Liver (tissue), 3 donors: ENCODE measurements at regions not wholly inside any gene's neighbourhood (a gene's known extent, or its start where the extent isn't known, plus 50 kb on each side); places are given as distances from the start of the nearest gene placed in this dataset.

Source experiments
- CTCF ChIP-seq: fragments of 150-350 bp; IDR thresholded peaks from 2 replicates; pipeline ENCODE4 v1.5.1; 2017; ENCODE audit warnings: improper control_type of control experiment, low read depth, low read length; ENCODE audit not compliant: missing input control
- TAF1 ChIP-seq: conservative IDR thresholded peaks from 2 replicates; pipeline ENCODE4 v1.6.1; 2016; ENCODE audit warnings: antibody characterized with exemption, mild to moderate bottlenecking
- donor health status: healthy.
- donor health status: healthy.

DNA sequence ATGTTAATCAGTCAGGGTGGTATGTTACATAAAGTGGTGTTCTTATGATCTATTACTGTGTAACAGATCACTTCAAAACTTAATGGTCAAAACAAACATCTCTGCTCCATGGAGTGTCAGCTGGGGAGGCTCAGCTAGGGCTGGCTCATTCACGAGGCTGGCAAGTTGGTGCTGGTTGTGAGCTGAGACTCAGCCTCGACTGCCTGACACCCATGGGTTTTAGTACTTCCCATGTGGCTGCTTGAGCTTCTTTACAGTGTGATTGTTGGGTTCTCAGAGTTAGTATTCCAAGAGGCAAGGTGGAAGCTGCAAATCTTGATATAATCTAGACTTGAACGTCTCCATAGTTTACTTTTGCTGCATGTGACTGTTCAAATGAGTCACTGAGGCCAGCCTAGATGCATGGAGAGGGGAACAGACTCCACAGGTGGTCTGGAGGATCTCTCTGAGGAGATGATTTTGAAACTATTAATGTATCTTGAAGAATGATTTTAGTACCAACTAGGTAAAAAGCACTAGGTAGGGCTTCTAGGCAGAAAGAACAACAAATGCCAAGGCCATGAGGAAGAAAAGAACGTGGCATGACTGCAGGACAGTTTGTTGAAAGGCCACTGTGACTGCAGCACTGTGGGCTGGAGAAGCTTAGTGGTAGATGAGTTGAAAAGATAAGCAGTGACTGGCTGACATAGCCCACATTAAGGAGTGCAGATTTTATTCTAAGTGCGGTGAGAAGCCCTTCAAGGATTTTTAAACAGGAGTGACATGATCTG is 281.1 kb upstream of the PROK2 start:
- TF ChIP-seq TAF1 (no peak), CTCF (no peak)
